Astrocyte (in vitro differentiated cells and primary cell): ENCODE measurements at regions not wholly inside any gene's neighbourhood (a gene's known extent, or its start where the extent isn't known, plus 50 kb on each side); places are given as distances from the start of the nearest gene placed in this dataset.

Experiments used
- DNase-seq: peaks from one replicate; pipeline ENCODE4 v3.0.0-alpha.2; 2010; ENCODE audit warnings: low read depth
- FAIRE-seq: peaks from 2 replicates; lab custom pipeline; 2011; peaks lifted over from hg19 to GRCh38; lab: Jason Lieb, UNC
- H2AFZ ChIP-seq: 2 replicates; pipeline ENCODE4 v1.6.0; 2012; ENCODE audit warnings: low read depth, low read length, inconsistent platforms
- H3K27ac ChIP-seq: 2 replicates; pipeline ENCODE4 v1.5.1; 2011; ENCODE audit warnings: low read depth, low read length, inconsistent platforms
- H3K27me3 ChIP-seq: 2 replicates; pipeline ENCODE4 v1.6.0; 2011; ENCODE audit warnings: low read length, inconsistent platforms; ENCODE audit not compliant: insufficient read depth
- H3K36me3 ChIP-seq: 2 replicates; pipeline ENCODE4 v1.5.1; 2011; ENCODE audit warnings: low read length, inconsistent platforms; ENCODE audit not compliant: insufficient read depth
- H3K4me1 ChIP-seq: 2 replicates; pipeline ENCODE4 v1.5.1; 2011; ENCODE audit warnings: low read length, inconsistent platforms; ENCODE audit not compliant: insufficient read depth
- H3K4me2 ChIP-seq: 2 replicates; pipeline ENCODE4 v1.6.0; 2012; ENCODE audit warnings: low read length, inconsistent platforms
- H3K4me3 ChIP-seq: 2 replicates; pipeline ENCODE4 v1.5.1; 2011; ENCODE audit warnings: low read depth, mild to moderate bottlenecking, low read length, inconsistent platforms; ENCODE audit not compliant: insufficient read depth
- H3K79me2 ChIP-seq: 2 replicates; pipeline ENCODE4 v1.6.0; 2012; ENCODE audit warnings: mild to moderate bottlenecking, low read length, inconsistent platforms; ENCODE audit not compliant: insufficient read depth
- H3K9ac ChIP-seq: 2 replicates; pipeline ENCODE4 v1.6.0; 2012; ENCODE audit warnings: mild to moderate bottlenecking, low read length, inconsistent platforms
- H3K9me3 ChIP-seq: 2 replicates; pipeline ENCODE4 v1.5.1; 2012; ENCODE audit warnings: low read depth, mild to moderate bottlenecking, low read length, inconsistent platforms; ENCODE audit not compliant: insufficient read depth
- H4K20me1 ChIP-seq: 2 replicates; pipeline ENCODE4 v1.6.0; 2012; ENCODE audit warnings: low read length, inconsistent platforms; ENCODE audit not compliant: insufficient read depth
- H3K27ac Mint-ChIP-seq: one replicate; pipeline ENCODE4 v1.8.0; 2021; ENCODE audit warnings: mild to moderate bottlenecking, mixed read lengths; ENCODE audit not compliant: unreplicated experiment
- H3K27me3 Mint-ChIP-seq: one replicate; pipeline ENCODE4 v1.8.0; 2021; ENCODE audit warnings: low read depth, mixed read lengths; ENCODE audit not compliant: unreplicated experiment
- H3K36me3 Mint-ChIP-seq: one replicate; pipeline ENCODE4 v1.8.0; 2021; ENCODE audit warnings: low read depth, mixed read lengths; ENCODE audit not compliant: unreplicated experiment
- H3K4me1 Mint-ChIP-seq: one replicate; pipeline ENCODE4 v1.8.0; 2021; ENCODE audit warnings: low read depth, mixed read lengths; ENCODE audit not compliant: unreplicated experiment
- H3K4me3 Mint-ChIP-seq: one replicate; pipeline ENCODE4 v1.8.0; 2021; ENCODE audit warnings: mild to moderate bottlenecking, moderate library complexity, mixed read lengths; ENCODE audit not compliant: unreplicated experiment
- H3K9me3 Mint-ChIP-seq: one replicate; pipeline ENCODE4 v1.8.0; 2021; ENCODE audit warnings: mild to moderate bottlenecking, mixed read lengths; ENCODE audit not compliant: unreplicated experiment
- EZH2 ChIP-seq: IDR thresholded peaks from 2 replicates; pipeline ENCODE4 v1.6.1; 2012; ENCODE audit warnings: mild to moderate bottlenecking, low read length, inconsistent platforms; ENCODE audit not compliant: insufficient read depth
- TF ChIP-seq, protein P1 (sequence below): IDR thresholded peaks from 2 replicates; pipeline ENCODE4 v1.5.1; 2011; ENCODE audit warnings: low read depth, mild to moderate bottlenecking, inconsistent platforms, low read length, moderate library complexity; ENCODE audit not compliant: insufficient read depth

DNA sequence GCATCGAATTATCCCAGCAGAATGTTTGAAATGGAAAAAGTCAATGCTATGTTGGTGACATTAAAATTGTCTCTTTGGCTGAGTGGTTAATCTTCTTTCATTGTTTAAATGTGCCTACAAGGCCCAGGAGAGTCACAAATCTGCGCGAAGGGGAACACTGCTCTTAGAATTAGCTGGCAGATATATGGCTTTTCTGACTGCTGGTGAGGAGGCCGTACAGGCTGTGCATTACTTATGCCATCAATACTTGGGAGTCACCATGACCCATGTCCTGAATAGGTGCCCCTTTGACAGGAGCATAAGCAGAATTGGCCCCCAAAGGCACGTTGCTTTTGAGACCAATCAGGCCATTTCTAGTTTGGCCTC lies 521.5 kb downstream of the FUT8 start:
- TF ChIP-seq, protein P1, sequence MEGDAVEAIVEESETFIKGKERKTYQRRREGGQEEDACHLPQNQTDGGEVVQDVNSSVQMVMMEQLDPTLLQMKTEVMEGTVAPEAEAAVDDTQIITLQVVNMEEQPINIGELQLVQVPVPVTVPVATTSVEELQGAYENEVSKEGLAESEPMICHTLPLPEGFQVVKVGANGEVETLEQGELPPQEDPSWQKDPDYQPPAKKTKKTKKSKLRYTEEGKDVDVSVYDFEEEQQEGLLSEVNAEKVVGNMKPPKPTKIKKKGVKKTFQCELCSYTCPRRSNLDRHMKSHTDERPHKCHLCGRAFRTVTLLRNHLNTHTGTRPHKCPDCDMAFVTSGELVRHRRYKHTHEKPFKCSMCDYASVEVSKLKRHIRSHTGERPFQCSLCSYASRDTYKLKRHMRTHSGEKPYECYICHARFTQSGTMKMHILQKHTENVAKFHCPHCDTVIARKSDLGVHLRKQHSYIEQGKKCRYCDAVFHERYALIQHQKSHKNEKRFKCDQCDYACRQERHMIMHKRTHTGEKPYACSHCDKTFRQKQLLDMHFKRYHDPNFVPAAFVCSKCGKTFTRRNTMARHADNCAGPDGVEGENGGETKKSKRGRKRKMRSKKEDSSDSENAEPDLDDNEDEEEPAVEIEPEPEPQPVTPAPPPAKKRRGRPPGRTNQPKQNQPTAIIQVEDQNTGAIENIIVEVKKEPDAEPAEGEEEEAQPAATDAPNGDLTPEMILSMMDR, result no peak
- TF ChIP-seq EZH2, result no peak
- no peaks in the 10 kb centered on the region for H3K9me3 ChIP-seq
- H3K4me3 Mint-ChIP-seq, result no peak overlapping the region

DNA sequence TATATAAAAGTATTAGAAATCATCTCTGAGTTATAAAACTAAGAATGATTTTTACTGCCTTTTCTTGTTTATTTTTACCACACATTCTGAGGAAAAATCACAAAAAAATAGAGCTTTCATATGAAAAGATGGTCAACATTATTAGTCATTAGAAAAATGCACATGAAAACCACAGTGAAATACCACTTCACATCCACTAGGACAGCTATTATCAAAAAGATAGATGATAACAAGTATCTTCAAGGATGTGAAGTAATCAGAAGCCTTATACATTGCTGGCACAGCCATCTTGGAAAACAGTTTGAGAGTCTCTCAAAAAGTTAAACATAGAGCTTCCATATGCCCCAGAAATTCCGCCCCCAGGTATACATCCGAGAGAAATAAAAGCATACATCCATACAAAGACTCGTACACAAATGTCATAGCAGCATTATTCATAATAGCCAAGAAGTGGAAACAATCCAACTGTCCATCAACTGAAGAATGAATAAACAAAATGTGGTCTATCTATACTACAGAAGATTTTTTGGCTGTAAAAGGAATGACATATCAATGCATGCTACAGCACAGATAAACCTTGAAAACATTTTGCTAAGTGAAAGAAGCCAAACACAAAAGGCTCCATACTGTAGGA lies 523.9 kb downstream of the FUT8 start:
- Histone ChIP-seq H3K9ac (no peak overlapping the region), H3K4me2 (no peak overlapping the region), H3K4me3 (no peak overlapping the region), H4K20me1 (no peaks in the 10 kb centered on the region), H3K4me1 (no peaks in the 10 kb centered on the region), H3K36me3 (no peaks in the 10 kb centered on the region), H3K27ac (no peak overlapping the region), H2AFZ (no peak overlapping the region), H3K27me3 (peaks cover 7% of the 10 kb centered on the region), H3K79me2 (no peaks in the 10 kb centered on the region), H3K9me3 (no peaks in the 10 kb centered on the region)
- H3K27me3 Mint-ChIP-seq, result peaks cover 4% of the 10 kb centered on the region
- no peak overlapping the region for H3K4me3 Mint-ChIP-seq
- no peaks in the 10 kb centered on the region for H3K9me3 Mint-ChIP-seq
- no peak overlapping the region for H3K27ac Mint-ChIP-seq
- TF ChIP-seq, protein P1, result no peak
- no peak for TF ChIP-seq EZH2
- FAIRE-seq (peak; percentile 56), DNase-seq (no peak)
- peaks cover 4% of the 10 kb centered on the region for H3K4me1 Mint-ChIP-seq
- no peaks in the 10 kb centered on the region for H3K36me3 Mint-ChIP-seq

More for the DNA sequence above, 521.5 kb downstream of the FUT8 start:
- no peaks in the 10 kb centered on the region for H3K79me2 ChIP-seq
- no peak overlapping the region for H2AFZ ChIP-seq
- no peak overlapping the region for H3K9ac ChIP-seq
- H3K4me1 ChIP-seq, result no peaks in the 10 kb centered on the region
- no peak overlapping the region for H3K27ac ChIP-seq
- H3K27me3 ChIP-seq, result peaks cover 6% of the 10 kb centered on the region
- DNase-seq, result no peak
- FAIRE-seq, result no peak
- no peaks in the 10 kb centered on the region for H4K20me1 ChIP-seq
- Mint-ChIP-seq H3K27me3 (peaks cover 4% of the 10 kb centered on the region), H3K36me3 (no peaks in the 10 kb centered on the region), H3K9me3 (no peaks in the 10 kb centered on the region), H3K4me1 (peaks cover 4% of the 10 kb centered on the region), H3K27ac (no peak overlapping the region)
- no peak overlapping the region for H3K4me2 ChIP-seq
- no peaks in the 10 kb centered on the region for H3K36me3 ChIP-seq
- no peak overlapping the region for H3K4me3 ChIP-seq

DNA sequence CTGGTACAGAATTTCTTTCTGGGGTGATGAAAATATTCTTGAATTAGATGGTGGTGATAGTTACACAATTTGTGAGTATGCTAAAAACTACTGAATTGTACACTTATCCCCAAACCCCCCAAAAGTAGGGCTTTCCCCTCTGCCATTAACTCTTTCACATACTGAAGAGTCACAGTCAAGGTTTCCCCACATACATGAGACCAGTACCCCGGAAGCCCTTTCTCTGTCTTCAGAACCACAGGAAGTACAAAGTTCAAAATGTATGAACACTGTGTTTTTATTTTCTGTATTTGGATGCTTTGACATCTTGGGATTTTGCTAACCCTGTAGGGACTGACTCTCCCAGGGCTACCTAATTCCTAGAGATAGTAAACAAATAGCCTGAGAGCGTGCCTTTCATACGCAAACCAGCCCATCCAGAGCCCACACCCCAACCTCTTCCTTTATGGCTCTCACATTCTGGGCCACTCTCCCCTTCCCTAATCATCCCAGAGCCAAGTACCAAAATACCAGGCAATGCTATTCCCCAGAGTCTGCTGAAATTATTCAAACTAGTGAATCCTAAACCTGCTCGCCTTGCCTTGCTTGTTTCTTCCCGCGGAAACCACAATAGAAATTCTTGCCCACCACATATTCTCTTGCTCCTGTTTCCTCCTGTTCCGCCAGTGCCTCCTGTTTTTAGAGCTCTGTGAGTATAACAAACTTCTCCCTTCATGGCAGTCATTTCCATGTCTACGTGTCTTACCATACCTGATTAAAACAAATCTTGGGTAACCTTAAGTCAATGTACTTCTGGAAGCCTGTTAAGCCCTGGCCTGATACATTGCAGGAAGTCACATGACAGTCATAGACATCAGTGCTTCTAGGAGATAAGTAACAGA lies 524.8 kb downstream of the FUT8 start:
- Histone ChIP-seq H3K4me1 (no peaks in the 10 kb centered on the region), H3K9me3 (no peaks in the 10 kb centered on the region), H3K27me3 (peaks cover 8% of the 10 kb centered on the region), H3K4me3 (no peak overlapping the region), H3K9ac (no peak overlapping the region), H3K79me2 (no peaks in the 10 kb centered on the region), H3K36me3 (no peaks in the 10 kb centered on the region), H2AFZ (no peak overlapping the region), H3K4me2 (no peak overlapping the region), H3K27ac (no peak overlapping the region), H4K20me1 (no peaks in the 10 kb centered on the region)
- TF ChIP-seq EZH2, result no peak
- TF ChIP-seq, protein P1, result no peak
- Mint-ChIP-seq H3K9me3 (no peaks in the 10 kb centered on the region), H3K36me3 (no peaks in the 10 kb centered on the region), H3K4me1 (peaks cover 4% of the 10 kb centered on the region), H3K4me3 (no peak overlapping the region), H3K27ac (no peak overlapping the region), H3K27me3 (peaks cover 4% of the 10 kb centered on the region)
- no peak for DNase-seq
- no peak for FAIRE-seq
